ENCODE measurements at regions not wholly inside any gene's neighbourhood (a gene's known extent, or its start where the extent isn't known, plus 50 kb on each side); places are given as distances from the start of the nearest gene placed in this dataset.

DNA sequence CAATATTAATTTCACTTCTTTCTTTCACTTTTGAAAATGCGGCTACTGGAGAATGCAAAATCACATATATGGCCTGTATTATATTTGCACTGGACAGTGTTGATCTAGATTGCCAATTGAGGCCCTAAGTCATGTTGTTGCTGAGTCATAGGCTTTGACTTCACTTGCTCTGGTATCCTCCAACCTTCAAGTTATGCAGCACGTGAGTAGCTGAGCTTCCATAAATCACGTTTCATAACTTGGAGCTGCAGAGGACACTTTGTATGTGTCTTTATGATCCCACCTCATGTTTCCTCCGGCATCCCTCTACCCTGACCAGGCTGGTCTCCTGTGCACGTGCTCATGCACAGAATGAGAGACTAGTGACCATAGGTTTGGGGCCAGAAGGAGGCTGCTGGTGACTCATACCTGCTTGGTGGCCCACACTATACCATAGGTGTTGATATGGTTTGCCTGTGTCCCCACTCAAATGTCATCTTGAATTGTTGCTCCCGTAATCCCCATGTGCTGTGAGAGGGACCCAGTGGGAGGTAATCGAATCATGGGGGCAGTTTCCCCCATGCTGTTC, 103.0 kb upstream of the TSPAN2 start:
- Histone ChIP-seq H3K9ac (ENCODE audit: low read depth, low read length) (no peak overlapping the region), H3K36me3 (ENCODE audit: insufficient read depth, low read length) (no peaks in the 10 kb centered on the region), H3K4me1 (ENCODE audit: insufficient read depth, low read length) (no peaks in the 10 kb centered on the region; the same call in 1 of the 2 replicates), H3K9me3 (ENCODE audit: control insufficient read depth, insufficient read depth, low read length) (no peaks in the 10 kb centered on the region)

GRCh38 chr1:115191691-115192090, 102.4 kb upstream of the TSPAN2 start:
- H3K4me1 ChIP-seq (ENCODE audit: insufficient read depth, low read length): no peaks in the 10 kb centered on the region; the same call in 1 of the 2 replicates

GRCh38 chr1:115190540-115191170, 101.4 kb upstream of the TSPAN2 start:
- H3K4me1 ChIP-seq (ENCODE audit: insufficient read depth, low read length): no peaks in the 10 kb centered on the region; the same call in 1 of the 2 replicates
- no peak overlapping the region for H3K9ac ChIP-seq (ENCODE audit: low read depth, low read length)
- no peaks in the 10 kb centered on the region for H3K9me3 ChIP-seq (ENCODE audit: control insufficient read depth, insufficient read depth, low read length)
- H3K36me3 ChIP-seq (ENCODE audit: insufficient read depth, low read length): no peaks in the 10 kb centered on the region

More at GRCh38 chr1:115191691-115192090, 102.4 kb upstream of the TSPAN2 start:
- Histone ChIP-seq H3K9me3 (ENCODE audit: control insufficient read depth, insufficient read depth, low read length) (no peaks in the 10 kb centered on the region), H3K9ac (ENCODE audit: low read depth, low read length) (no peak overlapping the region), H3K36me3 (ENCODE audit: insufficient read depth, low read length) (no peaks in the 10 kb centered on the region)

- no peaks in the 10 kb centered on the region for H3K9me3 ChIP-seq (ENCODE audit: control insufficient read depth, insufficient read depth, low read length)
- H3K9ac ChIP-seq (ENCODE audit: low read depth, low read length): no peak overlapping the region
- H3K36me3 ChIP-seq (ENCODE audit: insufficient read depth, low read length): no peaks in the 10 kb centered on the region
- H3K4me1 ChIP-seq (ENCODE audit: insufficient read depth, low read length): no peaks in the 10 kb centered on the region; the same call in 1 of the 2 replicates
Observed at GRCh38 chr1:115189814-115190539, 100.7 kb upstream of the TSPAN2 start.

DNA sequence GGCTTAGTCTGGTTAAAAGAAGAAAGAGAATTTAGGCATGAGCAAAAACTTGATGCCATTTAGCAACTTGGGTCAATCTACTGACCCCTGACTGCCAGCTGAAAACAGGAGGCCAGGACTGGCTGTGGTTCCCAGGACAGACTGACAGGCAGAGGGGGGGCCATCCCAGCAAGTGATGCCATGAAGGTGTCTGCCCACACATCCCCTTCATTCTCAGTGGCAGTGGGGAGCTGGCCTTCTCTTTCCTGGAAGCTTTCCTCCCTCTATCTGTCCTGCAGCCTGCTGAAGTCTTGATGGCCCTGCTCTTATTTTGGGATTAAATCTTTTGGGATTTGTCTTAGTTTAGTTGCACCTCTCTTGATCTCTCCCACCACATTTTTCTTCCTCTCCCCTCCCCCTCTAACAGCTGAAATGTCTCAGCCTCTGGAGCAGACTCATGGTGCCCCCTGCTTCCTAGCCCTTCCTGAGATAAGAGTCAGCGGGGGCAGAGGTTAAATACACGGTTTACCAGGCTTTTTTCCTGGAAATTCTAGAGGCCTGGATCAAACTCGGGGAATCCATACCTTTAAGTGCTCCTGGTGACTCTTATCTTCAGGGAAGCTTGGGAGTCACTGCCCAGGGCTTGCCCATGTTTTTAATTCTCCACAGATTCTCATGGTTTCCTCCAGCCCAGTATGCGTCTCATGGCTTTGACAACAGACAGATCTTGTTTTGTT, 99.5 kb upstream of the TSPAN2 start:
- H3K9me3 ChIP-seq (ENCODE audit: control insufficient read depth, insufficient read depth, low read length): no peaks in the 10 kb centered on the region
- H3K9ac ChIP-seq (ENCODE audit: low read depth, low read length): no peak overlapping the region
- no peaks in the 10 kb centered on the region for H3K36me3 ChIP-seq (ENCODE audit: insufficient read depth, low read length)
- H3K4me1 ChIP-seq (ENCODE audit: insufficient read depth, low read length): no peaks in the 10 kb centered on the region; the same call in 1 of the 2 replicates

- no peaks in the 10 kb centered on the region for H3K9me3 ChIP-seq (ENCODE audit: control insufficient read depth, insufficient read depth, low read length)
- no peaks in the 10 kb centered on the region for H3K36me3 ChIP-seq (ENCODE audit: insufficient read depth, low read length)
- H3K9ac ChIP-seq (ENCODE audit: low read depth, low read length): no peak overlapping the region
- no peaks in the 10 kb centered on the region; the same call in 1 of the 2 replicates for H3K4me1 ChIP-seq (ENCODE audit: insufficient read depth, low read length)
Observed at GRCh38 chr1:115186711-115187265, 97.5 kb upstream of the TSPAN2 start.

- H3K4me1 ChIP-seq (ENCODE audit: insufficient read depth, low read length): no peaks in the 10 kb centered on the region; the same call in 1 of the 2 replicates
- H3K36me3 ChIP-seq (ENCODE audit: insufficient read depth, low read length): no peaks in the 10 kb centered on the region
- H3K9ac ChIP-seq (ENCODE audit: low read depth, low read length): no peak overlapping the region
- H3K9me3 ChIP-seq (ENCODE audit: control insufficient read depth, insufficient read depth, low read length): no peaks in the 10 kb centered on the region
Observed at GRCh38 chr1:115185336-115185735, 96.0 kb upstream of the TSPAN2 start.

GRCh38 chr1:115184951-115185331, 95.6 kb upstream of the TSPAN2 start:
- Histone ChIP-seq H3K36me3 (ENCODE audit: insufficient read depth, low read length) (no peaks in the 10 kb centered on the region), H3K9me3 (ENCODE audit: control insufficient read depth, insufficient read depth, low read length) (no peaks in the 10 kb centered on the region), H3K4me1 (ENCODE audit: insufficient read depth, low read length) (no peaks in the 10 kb centered on the region; the same call in 1 of the 2 replicates), H3K9ac (ENCODE audit: low read depth, low read length) (no peak overlapping the region)

GRCh38 chr1:115184260-115184950, 95.1 kb upstream of the TSPAN2 start:
- H3K4me1 ChIP-seq (ENCODE audit: insufficient read depth, low read length): no peaks in the 10 kb centered on the region; the same call in 1 of the 2 replicates
- no peak overlapping the region for H3K9ac ChIP-seq (ENCODE audit: low read depth, low read length)

GRCh38 chr1:115183721-115184259, 94.5 kb upstream of the TSPAN2 start:
- H3K9ac ChIP-seq (ENCODE audit: low read depth, low read length): no peak overlapping the region
- H3K36me3 ChIP-seq (ENCODE audit: insufficient read depth, low read length): no peaks in the 10 kb centered on the region

More at GRCh38 chr1:115184260-115184950, 95.1 kb upstream of the TSPAN2 start:
- Histone ChIP-seq H3K36me3 (ENCODE audit: insufficient read depth, low read length) (no peaks in the 10 kb centered on the region), H3K9me3 (ENCODE audit: control insufficient read depth, insufficient read depth, low read length) (no peaks in the 10 kb centered on the region)

GRCh38 chr1:115183158-115183557, 93.9 kb upstream of the TSPAN2 start:
- Histone ChIP-seq H3K4me1 (ENCODE audit: insufficient read depth, low read length) (no peaks in the 10 kb centered on the region; the same call in 1 of the 2 replicates), H3K9me3 (ENCODE audit: control insufficient read depth, insufficient read depth, low read length) (no peaks in the 10 kb centered on the region), H3K36me3 (ENCODE audit: insufficient read depth, low read length) (no peaks in the 10 kb centered on the region), H3K9ac (ENCODE audit: low read depth, low read length) (no peak overlapping the region)

More at GRCh38 chr1:115183721-115184259, 94.5 kb upstream of the TSPAN2 start:
- Histone ChIP-seq H3K9me3 (ENCODE audit: control insufficient read depth, insufficient read depth, low read length) (no peaks in the 10 kb centered on the region), H3K4me1 (ENCODE audit: insufficient read depth, low read length) (no peaks in the 10 kb centered on the region; the same call in 1 of the 2 replicates)

DNA sequence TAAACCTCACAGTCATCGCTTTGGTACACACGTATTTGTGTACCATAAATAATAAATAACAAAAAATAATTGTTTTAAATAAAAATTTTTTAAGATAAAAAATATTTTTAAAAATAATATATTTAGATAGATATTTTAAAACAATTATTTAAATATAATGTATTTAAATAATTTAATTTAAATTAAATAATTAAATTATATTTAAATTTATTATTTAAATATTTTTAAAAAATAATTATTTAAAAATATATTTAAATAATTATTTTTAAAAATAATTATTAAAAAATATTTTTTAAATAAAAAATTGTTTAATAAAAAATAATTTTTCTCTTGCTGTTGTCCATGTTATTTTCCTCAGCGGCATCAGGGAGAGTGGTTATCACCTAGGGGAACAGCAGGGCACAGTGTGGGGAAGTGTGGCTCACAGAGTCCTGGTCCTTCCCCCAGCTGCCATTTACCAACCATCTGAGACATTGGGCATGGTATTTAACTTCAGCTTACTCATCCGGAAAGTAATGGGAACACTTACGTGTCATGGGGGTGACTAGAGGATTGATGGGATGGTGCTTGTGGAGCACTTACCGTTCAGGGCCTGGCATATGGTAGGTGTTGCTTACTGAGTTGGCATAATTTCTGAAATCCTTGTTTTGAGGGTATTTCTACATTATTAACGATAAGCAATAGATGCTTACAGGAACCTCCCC, 92.9 kb upstream of the TSPAN2 start:
- H3K9ac ChIP-seq (ENCODE audit: low read depth, low read length): no peak overlapping the region
- no peaks in the 10 kb centered on the region; the same call in 1 of the 2 replicates for H3K4me1 ChIP-seq (ENCODE audit: insufficient read depth, low read length)
- H3K36me3 ChIP-seq (ENCODE audit: insufficient read depth, low read length): no peaks in the 10 kb centered on the region
- no peaks in the 10 kb centered on the region for H3K9me3 ChIP-seq (ENCODE audit: control insufficient read depth, insufficient read depth, low read length)

- Histone ChIP-seq H3K9ac (ENCODE audit: low read depth, low read length) (no peak overlapping the region), H3K4me1 (ENCODE audit: insufficient read depth, low read length) (no peaks in the 10 kb centered on the region; the same call in 1 of the 2 replicates), H3K36me3 (ENCODE audit: insufficient read depth, low read length) (no peaks in the 10 kb centered on the region), H3K9me3 (ENCODE audit: control insufficient read depth, insufficient read depth, low read length) (no peaks in the 10 kb centered on the region)
Observed at GRCh38 chr1:115181231-115181630, 91.9 kb upstream of the TSPAN2 start.

Data from ES-I3 (cell line).